ENCODE measurements at regions not wholly inside any gene's neighbourhood (a gene's known extent, or its start where the extent isn't known, plus 50 kb on each side); places are given as distances from the start of the nearest gene placed in this dataset.
"Not testable (repeated sequence)": the region's sequence is repeated elsewhere in the genome, so short reads cannot be mapped to it uniquely, and the experiment has no call there.

DNA sequence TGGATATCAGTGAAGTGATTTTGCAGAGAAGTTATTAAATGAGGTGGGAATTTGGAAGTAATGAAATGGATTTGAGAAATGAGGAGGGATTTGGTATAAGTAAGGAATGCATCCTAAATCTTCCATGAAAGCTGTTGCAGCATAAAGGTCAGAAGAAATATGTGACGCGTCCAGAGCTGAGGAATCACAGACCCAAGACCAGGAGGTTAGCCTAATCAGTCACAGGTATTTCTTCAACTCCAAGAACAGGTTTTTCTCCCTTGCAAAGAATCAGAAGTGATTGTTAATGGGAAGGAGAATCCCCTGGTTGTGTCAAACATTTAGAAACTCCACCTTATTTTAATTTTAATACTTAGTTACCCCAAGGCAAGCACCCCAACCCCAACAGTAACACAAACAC is 253.2 kb downstream of the MEX3B start:
- Histone ChIP-seq H4K20me1 (ENCODE audit: insufficient read depth, poor library complexity, severe bottlenecking) (no peaks in the 10 kb centered on the region), H3K79me2 (peaks cover 19% of the 10 kb centered on the region), H3K9me3 (ENCODE audit: low read depth) (no peaks in the 10 kb centered on the region), H3K9me2 (replicated peaks; ENCODE audit: insufficient read depth) (no peaks in the 10 kb centered on the region), H3K4me3 (no peak overlapping the region), H3K27me3 (no peaks in the 10 kb centered on the region), H3K36me3 (replicated peaks; ENCODE audit: insufficient read depth, low read depth) (no peaks in the 10 kb centered on the region), H3K27ac (no peak overlapping the region), H3K4me1 (ENCODE audit: insufficient read depth) (peaks cover 24% of the 10 kb centered on the region), H3K4me2 (peak overlapping the region; percentile 6), H2AFZ (no peak overlapping the region)
- TF ChIP-seq EZH2phosphoT487 (IDR thresholded peaks at IDR 0.05; ENCODE audit: low read depth, severe bottlenecking, unreplicated experiment) (no peak), EZH2 (IDR thresholded peaks at IDR 0.05; ENCODE audit: borderline replicate concordance) (no peak)
- TF ChIP-seq, protein P1, sequence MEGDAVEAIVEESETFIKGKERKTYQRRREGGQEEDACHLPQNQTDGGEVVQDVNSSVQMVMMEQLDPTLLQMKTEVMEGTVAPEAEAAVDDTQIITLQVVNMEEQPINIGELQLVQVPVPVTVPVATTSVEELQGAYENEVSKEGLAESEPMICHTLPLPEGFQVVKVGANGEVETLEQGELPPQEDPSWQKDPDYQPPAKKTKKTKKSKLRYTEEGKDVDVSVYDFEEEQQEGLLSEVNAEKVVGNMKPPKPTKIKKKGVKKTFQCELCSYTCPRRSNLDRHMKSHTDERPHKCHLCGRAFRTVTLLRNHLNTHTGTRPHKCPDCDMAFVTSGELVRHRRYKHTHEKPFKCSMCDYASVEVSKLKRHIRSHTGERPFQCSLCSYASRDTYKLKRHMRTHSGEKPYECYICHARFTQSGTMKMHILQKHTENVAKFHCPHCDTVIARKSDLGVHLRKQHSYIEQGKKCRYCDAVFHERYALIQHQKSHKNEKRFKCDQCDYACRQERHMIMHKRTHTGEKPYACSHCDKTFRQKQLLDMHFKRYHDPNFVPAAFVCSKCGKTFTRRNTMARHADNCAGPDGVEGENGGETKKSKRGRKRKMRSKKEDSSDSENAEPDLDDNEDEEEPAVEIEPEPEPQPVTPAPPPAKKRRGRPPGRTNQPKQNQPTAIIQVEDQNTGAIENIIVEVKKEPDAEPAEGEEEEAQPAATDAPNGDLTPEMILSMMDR (IDR thresholded peaks at IDR 0.05; ENCODE audit: poor library complexity): no peak
- WGBS (ENCODE audit: low lambda C conversion rate, missing lambda C conversion rate): 53% methylated on average over 2 of the region's 2 CpGs
- DNase-seq (ENCODE audit: low spot score): no peak

DNA sequence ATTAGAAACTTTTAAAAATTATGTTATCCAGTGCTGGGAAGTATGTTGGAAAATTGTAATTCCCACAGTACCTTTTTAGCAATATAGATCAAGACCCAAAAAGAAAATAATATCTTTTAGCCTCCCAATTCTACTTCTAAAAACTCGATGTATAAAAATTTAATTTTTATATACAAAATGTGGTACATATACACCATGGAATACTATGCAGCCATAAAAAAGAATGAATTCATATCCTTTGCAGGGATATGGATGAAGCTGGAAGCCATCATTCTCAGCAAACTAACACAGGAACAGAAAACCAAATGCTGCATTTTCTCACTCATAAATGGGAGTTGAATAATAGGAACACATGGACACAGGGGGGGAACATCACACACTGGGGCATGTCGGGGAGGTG is 254.5 kb downstream of the MEX3B start:
- H3K27ac ChIP-seq; H3K27me3 ChIP-seq; H4K20me1 ChIP-seq (ENCODE audit: insufficient read depth, poor library complexity, severe bottlenecking); H3K4me2 ChIP-seq; H3K9me3 ChIP-seq (ENCODE audit: low read depth); H3K4me3 ChIP-seq; H3K9me2 ChIP-seq (replicated peaks; ENCODE audit: insufficient read depth); H3K36me3 ChIP-seq (replicated peaks; ENCODE audit: insufficient read depth, low read depth); DNase-seq (ENCODE audit: low spot score); H2AFZ ChIP-seq: not testable (repeated sequence)
- Histone ChIP-seq H3K4me1 (ENCODE audit: insufficient read depth) (peaks cover 18% of the 10 kb centered on the region), H3K79me2 (peaks cover 13% of the 10 kb centered on the region)
- WGBS (ENCODE audit: low lambda C conversion rate, missing lambda C conversion rate): 97% methylated on average over 2 of the region's 2 CpGs

DNA sequence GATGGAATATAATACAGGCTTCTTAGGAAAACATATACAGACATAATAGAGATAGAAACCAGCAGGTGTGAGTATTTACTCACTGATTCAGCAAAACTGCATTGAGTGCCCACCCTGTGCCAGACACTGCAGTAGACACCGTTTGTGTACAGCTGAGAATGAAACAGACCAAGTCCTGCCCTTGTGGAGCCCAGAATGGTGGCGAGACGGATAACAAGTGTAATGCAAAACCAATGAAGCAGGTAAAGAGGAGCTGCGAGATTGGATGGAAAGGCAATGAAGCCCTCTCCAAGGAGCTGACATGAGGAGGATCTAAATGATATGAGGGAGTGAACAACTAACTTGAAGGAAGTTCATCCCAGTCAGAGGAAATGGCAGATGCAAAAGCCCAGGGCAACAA is 256.4 kb downstream of the MEX3B start:
- whole genome bisulfite sequencing (ENCODE audit: low lambda C conversion rate, missing lambda C conversion rate): 92% methylated on average over 4 of the region's 4 CpGs
- Histone ChIP-seq H3K9me3 (ENCODE audit: low read depth) (no peaks in the 10 kb centered on the region), H3K4me1 (ENCODE audit: insufficient read depth) (peaks cover 18% of the 10 kb centered on the region), H3K9me2 (replicated peaks; ENCODE audit: insufficient read depth) (no peaks in the 10 kb centered on the region), H3K4me2 (no peak overlapping the region), H3K79me2 (peaks cover 10% of the 10 kb centered on the region), H3K27ac (no peak overlapping the region), H3K27me3 (no peaks in the 10 kb centered on the region), H2AFZ (no peak overlapping the region), H3K36me3 (replicated peaks; ENCODE audit: insufficient read depth, low read depth) (no peaks in the 10 kb centered on the region), H4K20me1 (ENCODE audit: insufficient read depth, poor library complexity, severe bottlenecking) (no peaks in the 10 kb centered on the region), H3K4me3 (no peak overlapping the region)
- no peak for TF ChIP-seq EZH2 (IDR thresholded peaks at IDR 0.05; ENCODE audit: borderline replicate concordance)
- TF ChIP-seq, protein P1 (IDR thresholded peaks at IDR 0.05; ENCODE audit: poor library complexity): no peak
- TF ChIP-seq EZH2phosphoT487 (IDR thresholded peaks at IDR 0.05; ENCODE audit: low read depth, severe bottlenecking, unreplicated experiment): no peak
- DNase-seq (ENCODE audit: low spot score): no peak

DNA sequence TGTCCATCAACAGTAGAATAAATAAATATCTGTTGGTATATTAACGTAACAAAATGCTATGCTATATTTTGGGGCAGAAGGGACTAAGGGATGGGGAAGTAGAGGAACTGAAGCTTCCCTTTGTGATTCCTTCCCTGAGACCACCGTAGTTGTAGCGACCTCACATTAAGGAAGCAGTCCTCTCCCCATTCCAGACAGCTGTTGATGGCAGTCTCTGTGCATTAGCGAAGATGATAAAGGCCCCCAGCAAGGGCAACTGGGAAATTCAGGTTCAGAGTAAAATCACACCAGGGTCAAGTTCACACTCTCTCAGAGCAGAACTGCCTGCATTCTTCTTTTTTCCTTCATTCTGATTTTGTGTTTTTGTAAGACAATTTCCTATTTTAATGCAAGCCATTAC is 259.0 kb downstream of the MEX3B start:
- H3K4me2 ChIP-seq: no peak overlapping the region
- no peaks in the 10 kb centered on the region for H3K9me3 ChIP-seq (ENCODE audit: low read depth)
- H4K20me1 ChIP-seq (ENCODE audit: insufficient read depth, poor library complexity, severe bottlenecking): no peaks in the 10 kb centered on the region
- no peak for DNase-seq (ENCODE audit: low spot score)
- no peaks in the 10 kb centered on the region for H3K4me1 ChIP-seq (ENCODE audit: insufficient read depth)
- H3K27ac ChIP-seq: no peak overlapping the region
- no peaks in the 10 kb centered on the region for H3K9me2 ChIP-seq (replicated peaks; ENCODE audit: insufficient read depth)
- H2AFZ ChIP-seq: no peak overlapping the region
- TF ChIP-seq EZH2phosphoT487 (IDR thresholded peaks at IDR 0.05; ENCODE audit: low read depth, severe bottlenecking, unreplicated experiment): no peak
- TF ChIP-seq, protein P1 (IDR thresholded peaks at IDR 0.05; ENCODE audit: poor library complexity): no peak
- no peak for TF ChIP-seq EZH2 (IDR thresholded peaks at IDR 0.05; ENCODE audit: borderline replicate concordance)
- no peak overlapping the region for H3K4me3 ChIP-seq
- WGBS (ENCODE audit: low lambda C conversion rate, missing lambda C conversion rate): 69% methylated on average over 4 of the region's 4 CpGs
- H3K79me2 ChIP-seq: peaks cover 5% of the 10 kb centered on the region
- no peaks in the 10 kb centered on the region for H3K36me3 ChIP-seq (replicated peaks; ENCODE audit: insufficient read depth, low read depth)
- H3K27me3 ChIP-seq: no peaks in the 10 kb centered on the region

All from hepatocyte (in vitro differentiated cells).